ENCODE measurements at regions not wholly inside any gene's neighbourhood (a gene's known extent, or its start where the extent isn't known, plus 50 kb on each side); places are given as distances from the start of the nearest gene placed in this dataset.

DNA sequence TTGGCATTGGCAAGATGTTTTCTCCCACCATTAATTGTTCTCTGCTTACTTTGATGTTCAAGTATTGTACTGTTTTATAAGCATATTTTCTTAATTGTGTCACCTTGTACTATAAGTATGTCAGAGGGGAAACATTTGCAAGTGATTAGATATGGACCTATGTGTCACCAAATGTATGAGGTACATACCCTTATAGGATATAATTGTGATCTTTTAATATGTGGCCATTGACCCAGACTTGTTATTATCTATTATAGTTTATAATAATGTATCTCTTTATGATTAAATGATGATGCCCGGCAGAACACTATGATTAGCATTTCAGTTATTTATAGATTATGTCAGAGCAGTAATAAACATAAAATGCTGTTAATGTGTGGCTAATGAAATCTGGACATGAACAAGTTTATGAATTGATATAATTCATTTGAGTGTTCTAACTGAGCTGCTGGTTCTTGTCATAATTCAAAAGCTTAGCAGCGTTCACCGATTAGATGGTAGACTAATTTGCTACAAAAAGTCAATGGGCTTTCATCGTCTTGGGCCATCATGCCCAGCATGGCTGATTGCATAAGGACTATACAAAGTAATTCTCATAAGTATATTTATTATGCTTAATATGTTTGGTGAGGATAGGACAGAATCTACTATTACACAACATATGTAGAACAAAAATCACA is 480.9 kb upstream of the FANCL start:
- TF ChIP-seq, protein P1, sequence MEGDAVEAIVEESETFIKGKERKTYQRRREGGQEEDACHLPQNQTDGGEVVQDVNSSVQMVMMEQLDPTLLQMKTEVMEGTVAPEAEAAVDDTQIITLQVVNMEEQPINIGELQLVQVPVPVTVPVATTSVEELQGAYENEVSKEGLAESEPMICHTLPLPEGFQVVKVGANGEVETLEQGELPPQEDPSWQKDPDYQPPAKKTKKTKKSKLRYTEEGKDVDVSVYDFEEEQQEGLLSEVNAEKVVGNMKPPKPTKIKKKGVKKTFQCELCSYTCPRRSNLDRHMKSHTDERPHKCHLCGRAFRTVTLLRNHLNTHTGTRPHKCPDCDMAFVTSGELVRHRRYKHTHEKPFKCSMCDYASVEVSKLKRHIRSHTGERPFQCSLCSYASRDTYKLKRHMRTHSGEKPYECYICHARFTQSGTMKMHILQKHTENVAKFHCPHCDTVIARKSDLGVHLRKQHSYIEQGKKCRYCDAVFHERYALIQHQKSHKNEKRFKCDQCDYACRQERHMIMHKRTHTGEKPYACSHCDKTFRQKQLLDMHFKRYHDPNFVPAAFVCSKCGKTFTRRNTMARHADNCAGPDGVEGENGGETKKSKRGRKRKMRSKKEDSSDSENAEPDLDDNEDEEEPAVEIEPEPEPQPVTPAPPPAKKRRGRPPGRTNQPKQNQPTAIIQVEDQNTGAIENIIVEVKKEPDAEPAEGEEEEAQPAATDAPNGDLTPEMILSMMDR (IDR thresholded peaks at IDR 0.05), result no peak
- Mint-ChIP-seq H3K4me3 (no peak overlapping the region), H3K9me3 (no peaks in the 10 kb centered on the region; the same call in 1 of the 2 replicates), H3K36me3 (ENCODE audit: low read depth) (no peaks in the 10 kb centered on the region), H3K27ac (no peak overlapping the region), H3K27me3 (ENCODE audit: insufficient read depth) (no peaks in the 10 kb centered on the region; the same call in 1 of the 2 replicates), H3K4me1 (ENCODE audit: low read depth) (no peaks in the 10 kb centered on the region)
- DNase-seq, result no peak

DNA sequence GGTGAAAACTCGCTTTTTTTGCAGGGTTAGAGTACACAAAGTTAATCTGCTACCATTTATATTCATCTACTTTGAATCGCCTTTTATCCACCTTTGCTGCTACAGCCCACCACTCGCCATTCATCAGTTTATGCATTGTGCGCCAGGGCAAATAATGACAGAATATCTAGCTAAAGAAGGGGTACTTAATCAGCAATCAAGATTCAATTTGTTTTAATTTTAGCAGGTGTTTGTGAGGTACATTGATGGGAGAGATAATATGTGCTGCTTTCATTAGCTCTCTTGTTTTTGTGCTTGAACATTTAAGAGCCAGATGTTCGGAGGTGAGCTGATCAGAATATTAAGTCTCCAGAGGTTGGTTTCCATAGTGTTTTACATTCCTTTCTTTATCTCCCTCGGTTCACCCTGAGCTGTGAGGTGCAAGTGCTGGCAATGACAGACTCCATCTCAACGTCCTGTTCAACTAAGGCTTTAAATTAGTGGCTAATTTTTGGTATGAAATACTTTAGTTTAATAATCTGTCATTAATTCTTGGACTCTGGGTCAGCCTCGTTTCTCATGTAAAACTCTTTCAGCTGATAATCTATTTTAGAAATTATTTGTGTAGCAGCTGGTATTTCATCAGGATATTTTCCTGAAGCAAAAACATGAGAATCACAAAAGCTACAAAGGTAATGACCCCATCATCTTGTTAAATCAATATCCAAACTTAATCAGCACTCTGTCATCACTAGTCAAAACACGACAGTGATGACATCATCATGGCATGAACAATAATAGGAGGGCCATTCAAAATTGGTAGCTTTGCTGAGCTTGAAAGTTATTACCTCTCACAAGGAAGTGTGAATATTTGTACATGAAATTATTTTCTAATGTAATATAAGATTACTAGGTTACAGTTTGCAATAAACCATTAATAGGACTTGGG is 479.9 kb upstream of the FANCL start:
- no peaks in the 10 kb centered on the region for H3K4me1 Mint-ChIP-seq (ENCODE audit: low read depth)
- H3K9me3 Mint-ChIP-seq, result no peaks in the 10 kb centered on the region; the same call in 1 of the 2 replicates
- H3K36me3 Mint-ChIP-seq (ENCODE audit: low read depth), result no peaks in the 10 kb centered on the region
- H3K27ac Mint-ChIP-seq, result no peak overlapping the region
- DNase-seq, result no peak
- no peaks in the 10 kb centered on the region; the same call in 1 of the 2 replicates for H3K27me3 Mint-ChIP-seq (ENCODE audit: insufficient read depth)
- TF ChIP-seq, protein P1 (IDR thresholded peaks at IDR 0.05), result no peak
- no peak overlapping the region for H3K4me3 Mint-ChIP-seq

DNA sequence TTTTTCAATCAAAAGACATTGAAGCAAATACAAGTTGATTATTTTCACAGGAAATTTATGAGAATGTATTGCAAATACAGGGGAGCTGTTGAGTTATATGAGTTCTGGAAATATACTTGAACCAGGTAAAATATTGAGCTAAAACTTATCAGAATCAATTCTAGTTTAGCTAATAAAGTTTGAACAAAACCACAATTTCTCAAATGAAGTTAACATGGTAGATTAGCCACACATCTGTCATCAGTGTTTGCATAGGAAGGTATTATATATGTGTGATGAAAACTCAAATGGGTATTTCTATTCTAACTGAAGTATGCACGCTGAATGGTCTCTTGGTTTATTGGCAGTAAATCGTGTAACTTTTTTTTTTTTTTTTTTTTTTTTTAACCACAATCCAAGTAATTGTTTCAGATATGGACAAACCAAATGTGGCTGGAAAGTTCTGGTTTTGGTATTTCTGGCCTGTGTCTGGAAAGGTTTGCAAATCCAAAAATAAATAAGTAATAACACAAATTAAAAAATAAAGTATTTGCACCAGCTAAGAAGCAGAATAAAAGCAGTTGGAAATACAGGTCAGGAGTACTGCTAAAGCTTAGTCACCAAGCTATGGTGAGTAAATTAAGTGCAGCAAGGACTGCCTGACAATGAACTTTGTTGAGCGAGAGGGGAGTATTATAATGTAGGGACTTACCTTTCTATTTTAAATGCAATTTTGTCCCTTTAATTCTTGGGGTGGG is 479.1 kb upstream of the FANCL start:
- Mint-ChIP-seq H3K27me3 (ENCODE audit: insufficient read depth) (no peaks in the 10 kb centered on the region; the same call in 1 of the 2 replicates), H3K4me3 (no peak overlapping the region), H3K9me3 (no peaks in the 10 kb centered on the region; the same call in none of the 2 replicates), H3K27ac (no peak overlapping the region), H3K4me1 (ENCODE audit: low read depth) (no peaks in the 10 kb centered on the region), H3K36me3 (ENCODE audit: low read depth) (no peaks in the 10 kb centered on the region)
- TF ChIP-seq, protein P1 (IDR thresholded peaks at IDR 0.05), result no peak
- DNase-seq, result no peak

DNA sequence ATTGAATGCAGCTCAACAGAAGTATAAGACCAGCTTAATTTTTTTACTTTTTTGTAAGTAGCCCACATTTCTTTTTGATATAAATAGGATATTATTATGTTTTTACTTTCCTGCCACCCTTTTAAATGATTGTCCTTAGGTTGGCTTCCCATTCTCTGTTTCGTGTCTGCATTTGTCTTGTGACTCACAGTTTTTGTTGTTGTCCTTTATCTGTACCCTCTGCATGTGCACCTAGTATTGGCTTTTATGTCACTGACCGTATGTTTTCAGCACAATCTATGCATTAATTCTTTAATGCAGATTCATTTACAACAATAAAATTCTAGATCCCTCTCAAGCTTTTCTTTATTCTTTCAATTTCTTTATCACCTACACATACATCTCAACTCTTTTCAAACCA is 474.2 kb upstream of the FANCL start:
- Mint-ChIP-seq H3K27ac (no peak overlapping the region), H3K9me3 (no peaks in the 10 kb centered on the region; the same call in none of the 2 replicates), H3K27me3 (ENCODE audit: insufficient read depth) (no peaks in the 10 kb centered on the region), H3K4me3 (no peak overlapping the region), H3K4me1 (ENCODE audit: low read depth) (no peaks in the 10 kb centered on the region), H3K36me3 (ENCODE audit: low read depth) (no peaks in the 10 kb centered on the region)
- DNase-seq, result no peak
- TF ChIP-seq, protein P1 (IDR thresholded peaks at IDR 0.05), result no peak

DNA sequence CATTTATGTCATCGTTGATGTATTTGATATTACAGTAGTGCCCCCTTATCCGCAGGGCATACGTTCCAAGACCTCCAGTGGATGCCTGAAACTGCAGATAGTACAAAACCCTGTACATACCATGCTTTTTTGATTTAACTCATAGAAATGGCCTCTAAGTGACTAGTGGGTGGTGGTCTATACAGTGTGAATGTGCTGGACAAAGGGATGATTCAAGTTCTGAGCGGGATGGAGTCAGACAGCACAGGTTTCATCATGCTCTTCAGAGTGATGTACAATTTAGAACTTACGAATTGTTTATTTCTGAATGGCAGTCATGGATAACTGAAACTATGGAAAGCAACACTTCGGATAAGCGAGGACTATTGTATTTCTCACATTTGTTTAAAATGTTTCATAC is 473.1 kb upstream of the FANCL start:
- Mint-ChIP-seq H3K36me3 (ENCODE audit: low read depth) (no peaks in the 10 kb centered on the region), H3K4me3 (no peak overlapping the region), H3K27me3 (ENCODE audit: insufficient read depth) (no peaks in the 10 kb centered on the region), H3K27ac (no peak overlapping the region), H3K4me1 (ENCODE audit: low read depth) (no peaks in the 10 kb centered on the region), H3K9me3 (no peaks in the 10 kb centered on the region; the same call in none of the 2 replicates)
- TF ChIP-seq, protein P1 (IDR thresholded peaks at IDR 0.05), result no peak
- no peak for DNase-seq

Measured in HFFc6 (cell line).